ENCODE measurements at regions not wholly inside any gene's neighbourhood (a gene's known extent, or its start where the extent isn't known, plus 50 kb on each side); places are given as distances from the start of the nearest gene placed in this dataset.

DNA sequence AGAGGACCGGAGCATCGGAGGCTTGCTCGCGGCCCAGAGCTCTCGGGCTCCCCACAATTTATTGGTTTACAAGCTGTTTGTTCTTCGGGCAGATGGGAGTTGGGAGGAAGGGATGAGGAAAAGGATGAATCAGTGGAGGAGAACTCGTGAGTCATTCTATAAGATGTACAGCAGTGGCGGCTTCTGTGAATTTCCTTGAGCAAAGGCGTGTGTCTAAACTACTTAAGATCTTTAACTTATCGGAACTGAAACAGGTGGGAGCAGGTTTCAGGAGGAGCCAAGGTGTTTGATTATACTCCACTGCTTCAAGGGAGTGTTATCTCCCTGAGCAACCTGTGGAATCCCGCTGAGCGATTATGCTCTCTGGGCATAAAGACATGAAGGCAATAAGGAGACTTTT is 50.5 kb upstream of the IBTK start:
- TF ChIP-seq OSR2 (tag by site-specific recombination; IDR thresholded peaks at IDR 0.05): no peak
- TF ChIP-seq ZNF366 (tag by site-specific recombination; conservative IDR thresholded peaks at IDR 0.05): no peak
- TF ChIP-seq SCRT2 (tag by site-specific recombination; IDR thresholded peaks at IDR 0.05): 0 out of 2 replicates have a peak, but pooled peaks have one; percentile 30
- H3K4me3 ChIP-seq (ENCODE audit: low read depth, low read length): no peak overlapping the region
- CTCF ChIA-PET: interaction anchor here (0.7 kb wide), 1 partner anchor 852 kb away, joined by 4 read pairs; no protein-coding TSS in a partner anchor
- no peaks in the 10 kb centered on the region for H3K9me3 ChIP-seq (ENCODE audit: control insufficient read depth, insufficient read depth, low read depth, low read length)
- H3K4me1 ChIP-seq (ENCODE audit: control insufficient read depth, insufficient read depth, low read length): no peaks in the 10 kb centered on the region
- POLR2A ChIA-PET: no interaction called here
- H3K36me3 ChIP-seq (ENCODE audit: control insufficient read depth in 2 of 2, insufficient read depth in 1 of 2, low read length in 2 of 2): no peaks in the 10 kb centered on the region
- no peak overlapping the region for H3K27ac ChIP-seq (ENCODE audit: extremely low read depth, low read depth, low read length)

All from HEK293 (cell line).